ENCODE measurements at regions not wholly inside any gene's neighbourhood (a gene's known extent, or its start where the extent isn't known, plus 50 kb on each side); places are given as distances from the start of the nearest gene placed in this dataset.

DNA sequence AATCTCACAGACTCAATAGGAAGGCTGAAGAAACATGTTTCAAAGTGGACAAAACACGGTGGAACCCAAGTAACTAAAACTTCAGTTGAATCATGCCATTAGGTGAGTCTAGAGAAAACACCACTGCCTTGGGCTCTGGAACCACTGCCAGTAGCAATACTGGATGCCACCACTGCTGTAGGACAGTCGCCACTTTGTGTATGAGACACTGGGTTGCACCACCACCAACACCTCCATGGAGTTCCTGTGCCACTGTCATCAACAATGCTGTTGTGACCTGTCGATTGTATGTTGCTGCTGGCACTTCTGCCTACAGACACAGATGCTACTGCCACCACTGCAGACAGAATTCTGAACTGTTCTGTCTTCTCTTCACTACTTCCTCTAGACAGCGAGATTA, 686.7 kb downstream of the METTL4 start:
- DNase-seq = no peak

DNA sequence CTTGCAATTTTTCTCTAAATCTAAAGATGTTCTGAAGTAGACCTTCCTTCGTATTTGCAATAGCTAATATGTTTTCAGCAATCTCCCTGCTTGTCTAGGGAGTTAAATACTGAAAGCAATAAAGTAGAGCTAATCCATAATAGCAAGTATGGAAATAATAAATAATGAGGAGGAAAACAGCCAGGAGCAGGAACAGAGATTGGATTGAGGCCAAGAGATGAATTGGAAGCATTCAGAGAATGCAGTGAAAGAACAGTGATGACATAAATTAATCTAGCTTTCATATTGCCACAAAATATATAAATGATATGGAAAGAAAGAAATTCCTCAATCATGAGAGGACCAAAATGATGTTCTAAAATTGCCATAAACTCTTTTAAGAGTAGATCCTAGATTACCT, 679.7 kb downstream of the METTL4 start:
- no peak for DNase-seq

DNA sequence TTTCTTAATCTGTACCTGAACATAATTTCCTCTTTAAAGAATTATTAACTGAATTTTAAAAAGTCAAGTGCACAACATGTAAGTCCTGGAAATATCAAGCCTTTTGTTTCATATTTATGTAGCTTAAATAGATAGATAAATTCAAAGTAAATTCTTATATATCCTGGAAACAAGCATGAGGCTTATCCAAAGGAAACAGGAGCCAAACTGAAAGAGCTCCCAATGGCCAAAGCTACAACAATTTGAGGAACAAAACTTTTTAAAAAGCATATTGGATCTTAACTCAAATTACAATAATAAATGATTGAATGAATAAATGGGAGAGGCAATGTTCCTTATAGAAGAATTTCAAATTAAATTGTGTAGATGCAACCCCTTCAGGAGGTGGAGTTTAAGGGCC, 679.1 kb downstream of the METTL4 start:
- no peak for DNase-seq

DNA sequence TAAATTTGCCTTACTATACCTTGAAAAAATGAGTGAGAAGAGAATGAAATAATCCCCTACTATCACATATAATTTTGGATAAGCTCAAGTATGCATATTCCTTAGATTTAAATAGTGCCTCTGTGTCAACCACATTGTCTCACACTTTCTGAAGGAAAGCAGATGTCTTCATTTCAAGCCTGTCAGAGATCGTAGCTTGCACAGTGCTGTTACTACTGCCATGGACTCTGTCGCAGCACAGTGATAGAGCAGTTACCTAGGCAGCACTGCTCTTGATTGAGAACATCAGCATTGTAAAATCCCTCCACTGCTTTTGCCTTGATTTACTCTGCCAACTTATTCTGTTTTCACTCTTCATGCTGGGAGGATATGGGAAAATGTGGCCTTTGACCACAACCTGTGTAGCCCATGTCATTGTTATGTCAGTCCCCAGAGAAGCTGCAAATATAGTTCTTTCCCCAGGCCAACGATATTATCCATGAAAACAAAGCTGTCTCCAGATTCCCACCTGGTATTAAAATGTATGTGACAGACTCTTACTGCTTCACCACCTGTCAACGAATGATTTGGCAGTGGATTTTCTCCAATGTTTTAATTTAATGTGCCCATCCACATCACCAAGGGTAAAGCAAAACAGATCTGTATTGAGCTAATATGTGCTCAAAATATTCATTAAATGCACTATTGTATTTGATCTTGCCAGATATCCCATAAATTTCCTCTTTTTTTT, 675.7 kb downstream of the METTL4 start:
- DNase-seq = no peak

DNA sequence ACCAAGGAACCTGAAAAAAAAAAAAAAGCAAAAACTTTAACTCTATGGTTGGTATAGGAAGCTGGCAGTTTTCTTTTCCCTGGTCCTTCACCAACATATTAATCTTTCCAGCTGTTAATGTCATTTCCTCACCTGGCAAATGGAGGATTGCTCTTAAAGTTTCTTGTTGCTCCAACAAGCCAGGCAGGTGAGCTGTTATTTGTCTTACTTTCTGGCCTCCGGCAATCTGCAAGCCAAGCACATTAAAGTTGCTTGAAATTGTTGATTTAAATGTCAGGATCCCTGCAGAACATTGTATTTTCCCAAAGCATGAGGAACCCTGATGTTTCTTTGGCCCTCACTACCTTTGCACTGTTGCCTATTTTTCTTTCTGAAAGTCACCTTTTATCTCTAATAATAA, 664.9 kb downstream of the METTL4 start:
- no peak for DNase-seq

DNA sequence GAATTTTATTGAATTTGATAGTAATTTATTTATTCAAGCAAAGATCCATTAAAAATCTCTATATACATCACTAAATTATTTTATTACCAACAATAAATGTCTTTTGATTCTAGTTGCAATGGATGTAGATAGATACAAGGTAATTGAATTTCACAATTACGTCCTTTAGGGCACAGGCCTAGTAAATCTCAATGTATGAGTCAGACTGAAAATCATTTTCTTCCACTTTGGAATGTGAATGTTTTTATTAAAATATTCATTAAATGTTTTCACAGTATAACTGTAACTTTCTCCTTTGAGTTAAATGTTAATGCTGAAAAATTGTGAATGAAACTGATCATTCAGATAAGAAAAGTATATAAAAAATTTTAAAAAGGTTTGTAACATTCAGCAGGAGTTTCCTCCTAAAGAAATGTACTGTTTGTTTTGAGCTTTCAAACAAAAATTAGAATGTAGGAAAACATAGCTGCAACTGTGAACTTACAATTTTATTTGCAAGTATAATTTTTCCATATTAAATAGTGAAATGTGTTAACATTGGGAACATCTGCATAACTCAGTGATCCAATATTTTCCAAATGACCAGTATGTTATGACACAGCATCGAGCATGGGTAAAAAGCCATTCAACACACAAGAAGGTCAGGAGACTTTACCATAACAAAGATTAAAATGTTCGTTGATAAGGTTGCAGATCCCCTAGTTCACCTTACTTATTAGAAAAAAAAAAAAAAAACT, 663.7 kb downstream of the METTL4 start:
- DNase-seq = no peak

DNA sequence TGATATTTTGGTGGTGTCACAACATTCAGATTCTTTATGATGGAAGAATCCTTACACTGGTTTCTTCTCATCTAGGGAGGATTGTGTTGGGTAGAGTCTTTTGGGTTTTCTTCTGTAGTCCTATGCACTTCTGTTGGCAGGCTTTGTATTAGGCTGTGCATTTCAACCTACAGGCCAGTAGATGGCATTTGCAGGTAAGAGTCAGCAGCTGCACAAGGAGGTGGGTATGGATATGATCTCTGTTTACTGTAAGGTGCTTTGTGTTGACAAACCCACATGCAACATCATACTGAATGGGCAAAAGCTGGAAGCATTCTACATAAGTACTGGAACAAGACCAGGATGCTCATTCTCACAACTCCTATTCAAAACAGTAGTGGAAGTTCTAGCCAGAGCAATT, 656.8 kb downstream of the METTL4 start:
- no peak for DNase-seq

DNA sequence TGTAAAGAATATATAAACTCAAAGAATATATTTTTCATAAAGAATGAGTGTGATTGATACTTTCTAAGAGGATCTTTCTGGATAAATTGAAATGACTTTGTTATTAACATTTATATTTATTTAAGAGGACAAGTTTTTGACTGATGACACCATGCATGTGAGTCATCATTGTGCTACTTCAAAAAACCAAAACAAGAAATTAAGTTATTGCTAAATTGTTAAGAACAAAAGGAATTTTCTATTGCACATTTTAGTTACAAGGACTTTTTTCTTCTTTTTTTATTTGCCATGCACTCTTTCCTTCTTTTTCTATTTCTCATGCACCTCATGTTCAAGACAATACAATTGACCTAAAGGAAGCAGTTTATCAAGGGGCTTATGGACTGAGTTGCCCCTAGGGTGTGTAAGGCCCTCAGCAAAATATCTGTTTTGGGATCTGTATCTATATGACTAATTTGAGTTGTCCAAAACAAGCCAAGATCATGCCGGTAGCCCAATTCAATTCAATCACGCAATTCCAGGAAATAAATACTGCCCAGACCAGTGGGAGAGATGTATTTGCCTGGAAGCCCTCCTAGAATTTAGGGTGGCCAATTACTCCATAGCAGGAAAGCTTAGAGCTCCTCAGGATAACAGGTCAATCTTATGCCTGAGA, 654.3 kb downstream of the METTL4 start:
- DNase-seq = no peak

DNA sequence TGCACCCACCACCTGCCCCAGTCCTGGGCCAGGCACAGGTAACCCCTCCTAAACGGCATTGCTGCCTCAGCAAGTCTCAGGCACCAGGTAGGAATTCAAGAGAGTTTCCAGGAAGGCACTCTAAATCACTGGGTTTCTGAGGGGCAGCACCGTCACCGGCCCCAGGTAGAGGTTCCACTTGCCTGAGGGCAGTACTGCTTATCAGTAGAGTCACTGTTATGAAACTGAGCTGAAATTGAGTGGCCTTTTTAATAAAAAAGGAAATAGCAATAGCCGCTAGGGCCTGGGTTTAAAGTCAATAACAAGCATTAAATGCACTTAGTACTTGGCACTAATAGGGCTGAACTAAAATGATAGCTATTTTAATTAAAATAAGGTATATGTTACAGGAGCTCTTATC, 653.7 kb downstream of the METTL4 start:
- DNase-seq = no peak

DNA sequence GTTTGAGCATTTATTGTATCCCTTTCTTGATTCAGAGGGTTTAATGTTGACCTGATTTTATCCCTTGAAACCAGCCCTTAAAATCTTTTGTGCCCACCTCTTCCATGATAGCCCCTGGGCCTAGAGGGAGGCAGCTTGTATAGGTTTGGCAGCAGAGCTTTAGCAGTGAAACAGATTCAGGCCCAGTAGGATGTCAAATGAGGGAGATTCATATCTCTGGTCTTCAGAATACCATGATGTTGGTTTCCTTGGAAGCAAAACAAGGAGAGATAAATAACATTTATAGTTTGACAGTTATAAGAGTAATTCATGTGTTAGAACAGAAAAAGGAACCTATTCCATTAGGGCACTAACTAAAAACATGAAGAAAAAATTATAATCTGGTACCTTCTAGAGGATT, 649.2 kb downstream of the METTL4 start:
- DNase-seq = no peak

DNA sequence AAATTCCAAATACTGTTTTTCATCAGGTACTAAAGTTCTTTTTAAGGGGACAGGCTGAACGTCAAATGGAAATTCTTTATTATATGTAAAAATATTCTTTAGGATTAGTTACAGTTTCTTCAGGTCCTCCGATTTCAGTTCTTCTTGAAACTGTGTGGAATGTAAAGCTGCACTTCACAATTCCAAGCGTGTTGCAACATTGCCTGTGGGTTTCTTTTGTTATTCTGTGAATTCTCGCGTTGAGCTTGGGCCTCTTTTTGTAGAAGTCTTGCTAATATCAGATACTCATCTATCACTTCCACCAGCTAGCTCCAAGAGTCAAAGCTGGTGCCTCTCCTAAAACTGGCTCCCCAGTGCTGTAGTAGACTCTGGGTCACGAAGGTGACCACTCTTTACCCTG, 642.6 kb downstream of the METTL4 start:
- DNase-seq = no peak

DNA sequence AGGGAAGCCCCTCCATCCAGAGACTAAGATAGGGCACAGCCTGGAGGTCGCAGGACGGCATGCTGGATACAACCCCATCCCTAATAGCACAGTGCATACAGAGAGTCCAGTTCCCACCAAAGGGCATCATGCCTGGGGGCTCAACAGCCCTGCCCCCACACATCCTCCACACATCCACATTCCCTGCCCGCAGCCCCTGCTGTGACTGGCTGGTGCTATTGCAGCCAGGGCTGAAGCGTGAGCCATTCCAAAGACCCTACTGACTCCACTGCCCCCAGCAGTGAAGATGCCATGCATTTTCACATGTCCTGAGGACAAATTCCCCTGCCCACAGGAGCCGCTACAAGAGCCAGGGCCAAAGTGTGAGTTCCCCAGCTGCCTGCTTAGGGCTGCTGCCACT, 641.6 kb downstream of the METTL4 start:
- DNase-seq = no peak

DNA sequence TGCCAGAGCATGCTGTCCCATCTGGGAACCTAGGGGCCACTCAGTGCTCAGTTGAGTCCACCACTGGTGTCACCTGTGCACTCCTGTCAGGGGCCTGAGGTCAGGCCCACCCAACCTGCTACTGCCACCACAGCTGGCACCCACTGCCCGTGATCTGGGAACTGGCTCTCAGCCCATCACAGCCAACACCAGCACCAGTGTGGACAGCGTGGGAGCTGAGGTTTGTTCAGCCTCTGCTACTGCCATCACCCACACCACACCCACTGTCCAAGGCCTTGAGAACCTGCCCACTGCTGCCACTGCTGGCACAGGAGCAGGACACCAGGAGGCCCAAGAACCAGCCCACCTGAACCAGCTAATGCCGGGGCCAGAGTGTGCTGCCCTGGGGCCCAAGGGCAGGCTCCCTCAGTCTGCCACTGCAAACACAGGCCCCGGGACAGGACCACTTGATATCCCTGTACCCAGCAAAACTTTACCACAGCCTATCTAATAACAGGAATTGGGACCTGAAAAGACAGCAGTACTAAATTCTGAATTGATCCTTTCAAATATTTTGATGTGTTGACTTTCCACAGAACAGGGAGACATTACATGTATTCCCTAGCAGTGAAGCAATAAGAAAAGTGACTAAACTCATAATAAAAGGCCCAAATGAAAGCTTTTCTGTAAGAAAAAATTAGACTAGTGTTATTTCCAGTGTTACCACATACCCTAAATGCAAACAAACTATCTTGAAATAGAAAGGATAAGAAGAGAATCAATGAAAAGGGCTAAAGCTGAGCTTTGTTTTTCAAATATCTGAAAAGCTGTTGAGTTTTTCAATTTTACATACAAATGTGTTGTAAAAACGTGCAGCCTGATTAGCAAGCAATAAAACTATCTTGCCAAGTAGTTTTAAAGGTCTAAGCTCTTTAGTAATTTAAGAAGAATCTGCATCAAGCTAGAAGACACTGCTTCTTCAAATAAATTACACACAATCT, 640.7 kb downstream of the METTL4 start:
- no peak for DNase-seq

DNA sequence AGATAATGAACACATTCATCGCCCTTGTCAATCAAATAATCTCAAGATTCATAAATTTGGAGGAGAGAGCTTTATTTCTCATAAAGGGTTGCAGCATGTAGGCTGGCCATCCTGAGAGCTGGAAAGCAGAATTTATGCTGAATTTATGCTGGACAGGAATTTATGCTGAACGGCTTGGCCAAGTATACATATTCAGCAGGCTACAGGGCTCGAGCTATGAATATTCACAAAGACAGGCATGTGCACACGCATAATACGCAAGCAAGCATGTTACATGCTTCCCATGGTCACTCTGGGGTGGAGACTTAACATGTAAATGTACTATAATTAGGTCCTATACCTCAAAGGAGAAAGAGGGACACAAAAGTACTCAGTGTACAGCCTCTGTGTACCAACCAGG, 618.8 kb downstream of the METTL4 start:
- DNase-seq = no peak

DNA sequence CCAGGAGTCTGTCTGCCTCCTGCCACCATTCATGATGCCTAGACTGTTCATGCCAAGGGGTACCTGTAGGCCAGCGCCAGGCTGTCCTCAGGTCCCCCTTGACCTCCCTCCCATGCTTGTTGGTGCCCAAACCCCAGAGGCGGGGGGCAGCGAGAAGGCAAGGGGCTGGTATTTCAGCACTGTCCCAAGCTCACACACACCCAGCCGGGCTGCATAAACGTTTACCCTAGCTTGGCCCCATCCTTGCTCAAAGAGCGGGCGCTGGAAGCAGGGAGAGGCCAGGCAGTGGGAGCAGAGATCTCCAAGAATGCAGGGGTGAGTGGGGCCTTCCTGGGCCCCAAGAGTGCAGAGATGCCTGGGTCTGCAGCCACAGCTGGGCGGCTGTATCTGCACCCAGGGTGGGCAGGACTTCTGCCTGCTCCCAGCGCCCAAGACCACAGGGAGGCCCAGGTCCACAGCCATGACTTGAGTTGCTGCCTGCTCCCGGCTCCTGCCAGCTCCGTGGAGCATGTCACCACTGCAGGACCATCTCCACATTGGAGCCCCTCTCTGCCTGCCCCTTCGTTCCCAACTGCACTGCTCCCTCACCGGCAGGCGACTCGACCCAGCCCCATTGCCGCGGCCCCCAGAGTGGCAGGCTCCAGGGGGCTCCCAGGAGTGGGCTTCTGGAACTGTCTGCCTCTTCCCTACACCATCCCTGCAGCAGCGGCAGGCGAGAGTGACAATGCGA, 616.6 kb downstream of the METTL4 start:
- no peak for DNase-seq

DNA sequence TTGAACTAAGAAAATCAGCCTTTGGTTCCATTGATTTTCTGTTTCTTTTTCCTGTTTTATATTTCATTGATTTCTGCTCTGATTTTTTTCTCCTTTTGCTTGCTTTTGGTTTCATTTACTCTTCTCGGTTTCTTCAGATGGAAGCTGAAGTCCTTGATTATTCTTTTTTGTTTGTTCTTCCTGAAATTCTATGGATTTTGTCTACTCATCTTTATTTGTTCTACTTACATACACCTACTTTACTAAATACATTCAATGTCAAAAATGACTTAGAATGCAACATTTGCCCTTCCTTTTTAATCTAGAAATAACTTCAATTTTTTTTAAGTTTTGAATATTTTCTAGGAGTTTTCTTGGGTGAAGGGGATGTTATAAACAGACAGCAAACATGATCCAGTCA, 612.5 kb downstream of the METTL4 start:
- no peak for DNase-seq

DNA sequence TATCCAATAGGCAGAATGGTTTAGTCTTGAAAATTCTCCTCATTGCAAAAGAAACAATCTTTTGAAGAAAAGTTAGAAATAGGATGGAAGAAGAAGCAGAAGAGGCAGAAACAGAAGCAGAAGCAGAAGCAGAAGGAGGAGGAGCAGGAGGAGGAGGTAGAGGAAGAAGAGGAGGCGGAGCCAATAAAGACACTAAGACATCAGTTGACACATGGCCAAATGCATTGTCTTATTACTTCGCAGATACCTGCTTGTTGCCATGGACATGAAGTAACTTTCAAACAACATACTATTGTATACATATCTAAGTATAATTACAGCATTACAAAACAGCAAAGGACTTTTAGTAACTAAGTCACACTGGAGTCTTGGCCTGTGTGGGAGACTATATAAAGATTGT, 606.3 kb downstream of the METTL4 start:
- DNase-seq = no peak

DNA sequence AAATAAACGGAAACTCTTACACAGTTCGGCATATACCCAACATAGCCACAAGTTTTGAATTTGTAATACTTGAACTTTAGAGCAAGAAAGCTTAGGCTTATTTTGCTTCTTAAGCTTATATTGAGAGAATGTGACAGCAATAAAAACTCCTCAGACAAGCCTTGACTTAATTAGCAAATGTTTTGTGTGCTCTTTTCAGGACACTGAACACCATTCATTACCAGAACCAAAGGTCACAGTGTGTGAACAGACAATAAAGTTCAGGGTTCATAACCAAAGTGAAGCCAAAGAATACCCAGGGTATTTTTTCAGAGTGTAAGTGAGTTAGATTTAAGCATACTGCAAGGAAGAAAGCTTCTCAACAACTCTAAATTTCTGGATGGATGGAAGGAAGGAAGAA, 605.8 kb downstream of the METTL4 start:
- DNase-seq = no peak

DNA sequence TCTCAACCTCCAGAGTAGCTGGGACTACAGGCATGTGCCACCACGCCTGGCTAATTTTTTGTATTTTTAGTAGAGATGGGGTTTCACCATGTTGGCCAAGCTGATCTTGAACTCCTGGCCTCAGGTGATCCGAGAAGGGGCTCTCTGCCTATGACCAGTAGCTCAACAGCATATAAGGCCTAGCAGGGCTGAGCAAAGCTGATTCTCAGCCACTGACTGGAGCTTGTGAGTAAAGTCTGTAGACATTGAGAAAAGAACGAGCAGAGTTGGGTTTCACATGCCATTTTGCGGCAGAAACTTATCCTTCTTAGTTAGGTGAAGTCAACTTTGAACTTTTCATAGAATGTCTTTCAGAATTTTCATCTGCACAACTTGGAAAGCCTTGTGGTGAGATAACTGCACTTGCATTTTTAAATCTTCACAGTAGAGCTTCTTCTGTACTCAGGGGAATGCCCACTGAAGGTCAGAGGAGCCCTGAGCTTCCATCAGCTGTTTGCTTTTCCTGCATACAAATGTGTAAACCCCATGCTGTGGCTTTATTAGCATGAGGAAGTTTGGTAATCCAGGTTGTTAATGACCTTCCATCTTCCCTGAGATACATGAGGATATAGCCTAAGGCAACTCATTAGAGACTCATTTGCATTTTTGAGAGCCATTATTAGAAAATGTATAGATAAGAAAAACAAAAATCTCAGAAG, 602.4 kb downstream of the METTL4 start:
- DNase-seq = no peak

DNA sequence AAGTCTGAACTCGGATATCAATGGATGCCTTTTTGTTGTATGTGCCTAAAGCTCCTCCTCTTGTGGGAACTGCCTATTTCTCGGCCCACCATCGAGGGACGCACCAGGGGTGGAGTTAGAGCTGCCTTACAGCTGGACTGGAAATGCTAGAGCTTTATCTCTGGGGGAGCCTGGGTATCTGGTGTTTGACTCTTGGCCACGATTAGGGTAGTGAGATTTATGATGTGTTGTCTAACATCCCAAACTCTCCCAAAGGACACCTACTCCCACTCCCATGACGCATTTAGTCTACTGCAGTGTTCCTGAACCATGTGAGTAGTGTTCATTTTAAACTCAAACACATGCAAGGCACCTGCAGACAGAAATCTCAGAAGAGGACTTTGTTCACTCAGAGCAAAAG, 594.8 kb downstream of the METTL4 start:
- no peak for DNase-seq

DNA sequence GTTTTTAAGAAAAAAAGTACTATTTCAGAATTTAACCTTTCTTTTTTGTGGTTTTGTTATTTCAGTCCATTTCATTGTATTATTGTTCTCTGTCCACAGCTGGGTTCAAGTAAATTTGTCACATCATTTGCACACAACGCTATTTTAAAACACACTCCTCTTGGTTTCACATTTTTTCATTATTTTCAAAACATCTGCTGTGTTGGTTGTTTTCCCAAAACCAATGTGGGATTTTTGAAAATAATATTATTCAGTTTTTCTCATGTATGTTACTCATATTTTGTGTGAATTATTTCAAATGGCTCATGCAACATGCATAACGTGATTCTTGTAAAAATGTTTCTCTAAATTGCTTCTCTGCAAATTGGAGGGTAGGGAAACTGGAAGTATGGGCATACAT, 589.2 kb downstream of the METTL4 start:
- DNase-seq = no peak
